ENCODE measurements at regions not wholly inside any gene's neighbourhood (a gene's known extent, or its start where the extent isn't known, plus 50 kb on each side); places are given as distances from the start of the nearest gene placed in this dataset.

DNA sequence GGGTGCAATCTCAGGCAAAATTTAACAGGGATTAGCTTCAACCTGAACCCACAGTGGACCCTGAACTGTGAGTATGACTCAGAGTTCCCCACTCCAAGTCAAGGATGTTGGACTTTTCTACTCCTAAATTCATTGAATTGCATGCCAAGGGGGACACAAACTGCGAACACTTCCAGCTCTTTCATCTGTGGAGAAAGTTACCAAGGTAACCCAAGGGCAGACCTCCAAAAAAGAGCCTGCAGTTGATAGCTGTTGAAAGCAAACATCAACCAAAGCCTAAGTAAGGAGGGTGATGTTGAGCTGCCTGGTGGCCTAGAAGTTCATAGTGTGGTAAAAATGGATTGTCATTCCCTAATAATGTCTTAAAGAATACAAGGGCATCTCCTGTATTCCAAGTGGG lies 1242.9 kb downstream of the C4orf33 start:
- DNase-seq: no peak

DNA sequence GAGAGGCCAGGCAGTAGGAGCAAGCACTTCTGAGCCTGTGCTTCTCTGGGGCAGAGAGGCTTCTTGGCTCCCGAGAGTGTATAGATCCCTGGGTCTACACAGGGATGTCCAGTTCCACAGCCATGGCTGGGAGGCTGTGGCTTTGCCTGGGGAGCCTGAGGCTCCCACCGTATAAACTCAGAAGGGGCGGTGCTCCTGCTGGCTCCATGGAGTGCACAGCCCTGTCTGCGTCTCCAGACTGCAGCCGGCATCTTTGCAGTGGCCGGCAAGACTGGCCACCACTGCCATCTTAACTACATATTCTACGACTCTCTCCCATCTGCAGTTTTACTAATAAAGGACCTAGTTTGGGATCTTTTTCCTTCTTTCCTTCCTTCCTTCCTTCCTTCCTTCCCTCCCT lies 1253.8 kb downstream of the C4orf33 start:
- DNase-seq: no peak

DNA sequence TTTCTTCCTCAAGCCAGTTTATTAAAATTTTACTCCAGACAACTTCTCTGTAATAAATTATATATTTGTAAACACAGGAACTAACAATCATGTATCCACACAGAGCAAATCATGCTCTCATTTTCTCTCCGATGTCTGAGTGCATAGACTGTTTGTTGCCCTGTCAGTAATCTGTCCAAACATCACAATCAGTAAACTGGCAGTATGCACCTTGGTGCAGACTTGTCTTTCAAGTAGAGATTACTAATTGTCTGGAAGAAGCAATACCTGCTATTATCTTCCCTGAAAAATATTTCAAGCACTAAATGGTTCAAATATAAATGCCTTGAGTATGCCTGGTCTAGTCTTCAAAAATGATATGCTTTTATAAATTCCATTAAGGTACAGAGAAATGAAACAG lies 1260.9 kb downstream of the C4orf33 start:
- DNase-seq: no peak

DNA sequence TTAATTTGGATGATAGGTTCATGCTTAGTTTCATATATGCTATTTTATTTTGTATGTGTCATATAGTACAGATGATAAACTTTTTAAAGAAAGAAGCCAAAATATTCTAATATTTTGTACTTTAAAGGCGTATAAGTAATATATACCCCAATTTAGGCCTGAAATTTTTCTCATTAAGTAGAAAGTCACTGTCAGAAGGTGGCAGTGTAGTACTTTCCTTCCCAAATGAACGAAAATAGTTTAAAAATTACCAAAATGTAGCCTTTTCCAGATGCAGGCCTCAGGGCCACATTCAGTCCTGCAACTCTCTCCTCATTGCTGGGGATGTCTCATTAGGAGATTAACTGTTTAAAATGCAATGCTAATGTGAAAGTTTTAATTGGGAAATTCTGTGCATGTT lies 1263.6 kb downstream of the C4orf33 start:
- no peak for DNase-seq

DNA sequence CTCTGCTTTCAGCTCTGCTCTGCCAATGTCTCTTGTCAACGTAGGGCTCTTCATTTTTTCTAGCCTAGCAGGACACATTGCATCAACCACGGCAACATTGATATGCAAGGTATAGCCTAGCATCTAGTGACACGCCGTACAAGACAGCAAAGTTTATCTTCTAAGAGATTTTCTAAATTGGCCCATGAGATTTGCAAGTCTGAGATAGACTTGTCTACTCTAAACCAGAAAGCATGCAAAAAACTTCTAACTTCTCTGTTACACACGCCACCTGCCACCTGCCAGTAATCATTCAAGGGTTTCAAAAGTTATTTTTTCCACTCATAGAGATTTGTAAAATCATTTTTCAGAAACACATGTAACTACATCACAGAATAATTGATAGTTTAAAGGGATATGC lies 1265.7 kb downstream of the C4orf33 start:
- no peak for DNase-seq

DNA sequence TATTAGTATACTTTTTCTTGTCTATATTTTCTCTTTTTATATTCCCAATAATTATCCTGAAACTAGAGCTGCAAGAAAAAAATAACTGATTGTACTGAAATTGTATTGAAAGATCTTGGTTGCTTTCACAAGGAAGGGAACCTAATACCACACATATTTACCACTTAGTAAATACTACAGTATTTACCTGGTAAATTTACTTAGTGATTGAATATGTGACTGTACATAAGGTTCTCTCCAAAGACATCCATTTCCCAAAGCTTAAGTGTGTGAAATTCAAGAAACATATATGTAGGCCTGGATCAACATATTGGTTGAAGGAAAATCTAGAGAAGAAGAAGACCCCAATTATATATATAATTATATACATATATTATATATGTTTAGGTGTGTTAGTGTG lies 1272.7 kb downstream of the C4orf33 start:
- no peak for DNase-seq

DNA sequence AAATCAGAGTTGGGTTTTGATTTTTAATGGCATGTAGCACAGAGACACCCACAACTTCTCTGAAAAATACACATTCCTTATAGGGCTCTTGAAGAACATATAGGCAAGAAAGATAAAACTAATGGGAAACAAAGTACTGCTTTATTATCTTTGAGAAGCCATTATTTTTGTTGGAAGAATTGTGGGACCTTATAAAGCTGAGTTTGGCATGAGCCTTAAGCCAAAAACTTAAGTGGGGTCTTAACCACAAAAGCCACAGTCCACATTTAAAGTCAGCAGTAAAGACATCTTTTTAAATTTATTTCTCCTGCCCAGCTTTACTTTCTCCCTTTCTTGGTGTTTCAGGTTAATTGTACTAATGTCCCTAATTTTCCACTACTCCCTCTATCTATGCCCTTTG lies 1297.3 kb downstream of the C4orf33 start:
- no peak for DNase-seq

DNA sequence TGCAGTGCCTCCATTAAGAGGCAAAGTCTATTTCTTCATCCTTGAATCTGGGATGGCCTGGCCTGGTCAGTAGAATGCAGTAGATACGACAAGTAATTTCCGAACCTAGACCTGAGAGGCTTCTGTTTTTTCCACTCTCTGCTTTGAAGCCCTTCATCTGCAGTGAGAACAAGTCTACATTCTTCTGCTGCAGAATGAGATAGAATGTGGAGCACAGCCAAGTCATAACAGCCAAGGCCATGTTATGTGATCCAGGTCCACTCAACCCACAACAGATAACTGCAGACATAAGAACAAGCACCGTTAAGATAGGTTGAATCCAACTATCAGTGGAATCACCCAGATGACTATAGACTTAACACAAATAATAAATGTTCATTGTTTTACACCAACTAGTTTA lies 1297.7 kb downstream of the C4orf33 start:
- DNase-seq: no peak

DNA sequence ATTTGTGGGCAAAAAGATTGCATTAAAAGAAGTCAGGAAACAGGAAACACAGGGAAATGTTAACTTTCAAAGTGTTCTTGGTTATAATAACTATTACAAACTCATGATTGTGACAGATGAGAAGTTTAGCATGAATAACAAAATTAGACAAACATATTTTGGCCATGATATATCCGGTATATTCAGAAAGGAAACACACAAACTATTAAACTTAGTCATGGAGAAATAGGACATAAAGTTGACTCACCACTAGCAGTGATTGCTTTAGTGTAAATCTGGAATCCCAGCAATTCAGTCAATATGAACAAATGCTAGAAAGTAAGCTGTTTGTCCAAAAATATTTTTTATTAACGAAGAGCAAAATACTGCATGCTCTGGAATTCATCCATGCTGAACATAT lies 1299.9 kb downstream of the C4orf33 start:
- DNase-seq: no peak

DNA sequence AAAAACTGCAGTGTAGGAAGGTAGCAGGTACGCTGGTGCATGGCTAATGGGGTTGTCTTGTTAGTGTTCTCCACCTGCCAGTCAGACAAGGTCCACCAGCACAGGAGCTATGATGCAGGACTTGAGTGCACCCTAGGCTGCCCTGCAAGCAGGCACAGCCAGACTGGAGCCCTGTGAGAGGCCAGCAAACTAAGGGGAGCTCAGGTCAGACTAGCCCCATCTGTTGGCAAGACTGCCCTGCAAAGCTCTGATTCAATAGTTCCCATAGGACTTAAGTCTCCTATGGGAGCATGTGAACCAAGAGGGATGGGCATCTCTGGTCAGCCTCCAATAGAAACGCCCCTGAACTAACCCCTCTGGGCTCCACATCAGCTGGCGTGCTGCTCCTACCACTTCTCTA lies 1307.3 kb downstream of the C4orf33 start:
- no peak for DNase-seq

DNA sequence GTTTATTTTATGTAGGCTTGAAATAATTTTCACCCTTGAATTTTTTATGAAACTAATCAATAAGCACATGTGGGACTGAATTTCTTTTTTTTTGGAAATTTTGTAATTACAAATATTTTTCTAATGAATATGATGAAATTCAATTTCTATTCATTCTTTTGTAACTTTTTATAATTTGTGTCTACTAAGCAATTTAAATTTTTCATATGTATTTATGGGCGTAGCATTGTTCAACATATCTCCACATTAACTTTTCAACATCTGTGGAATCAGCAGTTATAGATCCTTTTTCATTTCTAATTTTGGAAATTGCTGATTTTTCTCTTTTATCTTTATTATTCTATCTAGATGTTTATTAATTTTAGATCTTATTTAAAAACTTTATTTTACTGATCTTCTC lies 1320.3 kb downstream of the C4orf33 start:
- DNase-seq: no peak

DNA sequence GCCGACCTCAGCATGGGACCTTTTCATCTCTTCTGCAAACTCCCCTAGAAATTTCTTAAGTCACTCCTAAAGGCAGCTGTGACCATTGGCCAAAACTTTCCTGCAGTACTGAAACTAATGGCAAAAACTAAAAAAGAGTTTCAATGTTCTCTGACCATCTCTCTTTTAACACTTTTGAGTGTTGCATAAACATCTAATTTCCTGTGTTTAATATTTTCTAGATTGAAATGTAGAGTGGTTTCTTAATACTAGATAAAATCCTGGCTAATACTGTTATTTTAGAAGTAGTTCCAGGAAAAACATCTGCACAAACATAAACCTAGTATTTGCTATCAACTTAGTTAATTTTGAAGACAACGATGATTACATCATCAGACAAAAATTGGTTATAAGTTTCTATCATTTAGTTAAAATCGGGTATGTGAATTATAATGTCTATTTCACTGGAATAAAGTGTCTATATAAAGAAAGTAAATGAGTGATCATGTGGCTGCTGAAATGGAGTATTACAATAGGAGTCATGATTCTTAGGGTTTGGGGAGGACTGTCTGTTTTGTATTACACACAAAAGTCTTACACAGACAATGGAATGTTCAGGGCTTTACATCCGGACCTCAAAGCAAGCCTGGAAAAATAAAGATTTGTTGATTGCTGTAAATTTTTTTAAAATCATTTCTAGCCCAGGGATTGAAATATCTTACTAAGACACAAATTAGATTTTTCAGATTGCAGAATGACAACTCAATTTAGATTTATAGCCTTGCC lies 1323.4 kb downstream of the C4orf33 start:
- DNase-seq: no peak

DNA sequence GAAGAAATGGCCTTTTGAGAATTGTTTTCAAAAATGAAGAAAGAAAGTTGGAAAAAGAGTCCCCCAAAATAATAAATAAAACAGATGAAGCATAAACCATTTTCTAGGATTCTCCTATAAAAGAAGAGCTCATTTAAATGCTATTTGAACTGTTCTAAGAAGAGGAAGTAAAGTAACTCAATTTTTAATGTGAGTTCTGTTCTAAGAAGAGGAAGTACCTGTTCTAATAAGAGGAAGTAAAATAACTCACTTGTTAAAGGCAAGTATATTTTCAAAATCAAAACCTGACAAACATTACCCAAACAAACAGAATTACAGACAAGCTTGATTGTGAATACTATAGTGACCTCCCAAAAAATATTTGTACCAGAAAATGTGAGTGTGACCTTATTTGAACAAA lies 1326.3 kb downstream of the C4orf33 start:
- no peak for DNase-seq

DNA sequence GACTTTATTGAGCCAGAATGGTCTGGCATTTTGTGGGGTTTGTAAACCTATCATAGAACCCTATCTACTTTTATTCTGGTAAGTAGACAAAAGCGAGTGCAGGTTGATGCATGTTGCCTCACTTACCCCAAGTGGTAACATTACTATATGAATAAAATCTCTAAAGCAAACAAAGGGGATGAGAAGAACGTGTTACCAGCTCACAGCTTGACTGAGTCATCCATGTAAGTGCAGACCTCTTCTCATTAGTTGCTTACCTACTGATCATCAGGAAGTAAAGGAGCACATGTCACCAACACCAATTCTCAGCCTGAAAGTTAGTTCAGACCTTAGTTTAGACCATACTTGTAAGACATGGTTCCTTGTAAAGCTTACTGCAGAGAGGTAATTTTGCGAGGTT lies 1328.3 kb downstream of the C4orf33 start:
- DNase-seq: no peak

DNA sequence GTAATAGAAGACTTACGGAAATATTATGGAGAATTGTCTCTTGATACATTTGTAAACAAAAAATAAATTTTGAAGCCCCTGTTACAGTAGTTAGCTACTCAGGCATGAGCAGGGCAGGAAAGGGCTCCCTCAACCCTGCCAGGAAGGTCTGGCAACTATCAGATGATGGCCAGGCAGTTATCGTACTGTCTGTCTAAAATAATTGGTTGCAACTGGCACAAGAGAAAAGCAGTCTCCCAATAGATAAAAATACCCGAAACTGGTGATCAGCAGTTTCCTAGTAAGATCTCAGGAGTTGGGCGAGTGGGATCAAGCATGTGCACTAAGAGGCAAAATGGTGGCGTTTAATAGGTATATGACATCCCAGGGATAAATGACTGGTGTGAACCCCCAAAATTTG lies 1336.3 kb downstream of the C4orf33 start:
- DNase-seq: no peak

DNA sequence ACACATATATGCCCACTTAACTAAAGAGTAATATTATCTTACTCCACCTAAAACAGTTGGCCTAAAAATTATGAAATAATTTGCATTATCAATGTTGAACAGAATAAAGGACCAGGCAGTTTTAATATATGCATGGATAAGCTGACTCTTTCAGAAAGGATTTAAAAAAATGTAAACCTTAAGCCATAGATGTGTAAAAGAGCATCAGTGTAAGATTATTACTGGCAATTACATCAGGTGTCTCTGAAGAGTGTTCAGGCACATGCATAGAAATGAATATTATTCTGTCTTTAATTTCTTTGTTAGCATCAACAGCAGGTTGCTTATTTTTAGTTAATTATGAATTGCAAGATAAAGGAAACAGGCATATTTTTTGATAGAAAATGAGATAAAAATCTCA lies 1353.8 kb downstream of the C4orf33 start:
- no peak for DNase-seq

DNA sequence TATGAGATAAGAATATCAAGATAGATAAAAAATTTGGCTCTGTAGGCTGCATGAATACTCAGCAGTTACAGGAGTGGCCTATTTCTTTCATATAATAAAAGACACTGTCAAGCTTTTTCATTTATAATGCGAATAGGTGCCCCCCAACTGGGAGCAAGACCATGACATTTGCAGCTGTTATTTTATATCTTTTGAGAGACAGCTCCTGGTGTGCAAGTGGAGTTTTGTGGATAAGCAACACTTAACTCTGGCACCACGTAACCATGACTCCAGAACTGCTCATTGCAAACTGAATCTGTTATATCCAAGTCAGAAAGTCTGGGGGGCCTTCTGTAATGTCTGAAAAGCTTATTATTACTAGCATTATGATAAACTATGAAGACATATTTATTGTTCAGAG lies 1372.4 kb downstream of the C4orf33 start:
- DNase-seq: no peak

DNA sequence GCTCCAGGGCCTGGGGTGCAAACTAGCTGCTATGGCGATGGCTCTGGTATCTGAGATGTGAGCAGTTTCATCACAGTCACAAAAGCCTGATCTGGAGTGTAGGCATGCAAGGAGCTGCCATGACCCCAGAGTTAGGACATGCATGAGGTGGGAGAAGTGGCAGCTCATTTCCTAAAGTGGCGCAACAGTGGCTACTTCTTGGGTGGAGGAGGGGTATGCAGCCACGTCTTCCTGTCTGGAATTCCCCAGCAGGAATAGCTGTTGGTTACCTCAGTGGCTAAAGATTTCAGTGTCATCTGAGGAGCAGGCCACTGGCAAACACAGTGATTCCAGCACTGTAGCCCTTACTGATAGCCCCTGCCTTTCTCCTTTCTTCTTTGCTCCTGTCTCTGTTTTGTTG lies 1382.5 kb downstream of the C4orf33 start:
- DNase-seq: no peak

DNA sequence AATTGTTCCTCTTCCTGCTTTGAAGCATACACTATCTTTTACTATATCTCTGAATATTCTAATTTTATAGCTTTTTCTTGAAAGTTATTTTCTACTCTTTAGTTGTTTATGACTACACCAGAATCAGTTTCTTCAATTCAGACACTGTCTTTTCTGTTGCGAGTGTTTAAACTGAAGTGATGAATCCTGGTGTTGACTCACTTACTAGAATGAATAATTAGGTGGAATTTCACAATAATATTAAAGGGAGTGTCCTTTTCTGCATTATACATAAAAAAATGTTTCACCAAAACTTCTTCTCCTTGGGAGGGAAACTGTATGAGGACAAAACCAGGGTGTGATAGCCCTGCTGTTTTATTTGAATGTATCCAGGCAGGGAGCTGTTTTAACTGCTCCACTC lies 1383.1 kb downstream of the C4orf33 start:
- DNase-seq: no peak

DNA sequence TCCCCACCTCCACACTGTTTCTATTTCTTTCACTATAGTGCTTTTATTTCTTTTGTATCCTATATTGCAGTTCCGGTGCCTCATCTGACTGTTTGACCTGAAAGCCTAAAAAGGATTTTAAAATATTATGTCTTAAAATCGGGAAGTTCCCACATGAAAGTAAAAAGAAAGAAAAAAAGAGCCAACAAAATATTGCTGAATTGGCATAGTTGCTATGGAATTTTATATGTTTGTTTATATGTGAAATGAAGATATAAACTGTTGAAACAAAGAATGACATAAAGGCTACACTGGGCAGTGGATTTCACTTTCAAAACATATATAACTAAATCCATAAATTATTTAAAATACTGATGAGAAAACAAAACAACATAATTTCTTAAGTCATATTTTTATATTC lies 1383.7 kb downstream of the C4orf33 start:
- DNase-seq: no peak

DNA sequence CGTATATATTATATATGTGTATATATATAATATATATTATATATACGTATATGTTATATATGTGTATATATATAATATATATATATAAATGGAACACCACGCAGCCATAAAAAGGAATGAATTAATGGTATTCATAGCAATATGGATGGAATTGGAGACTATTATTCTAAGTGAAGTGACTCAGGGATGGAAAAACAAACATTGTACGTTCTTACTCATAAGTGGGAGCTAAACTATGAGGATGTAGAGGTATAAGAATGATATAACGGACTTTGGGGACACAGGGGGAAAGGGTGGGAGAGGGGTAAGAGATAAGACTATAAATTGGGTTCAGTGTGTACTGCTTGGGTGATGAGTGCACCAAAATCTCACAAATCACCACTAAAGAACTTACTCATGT lies 1388.9 kb downstream of the C4orf33 start:
- DNase-seq: no peak

DNA sequence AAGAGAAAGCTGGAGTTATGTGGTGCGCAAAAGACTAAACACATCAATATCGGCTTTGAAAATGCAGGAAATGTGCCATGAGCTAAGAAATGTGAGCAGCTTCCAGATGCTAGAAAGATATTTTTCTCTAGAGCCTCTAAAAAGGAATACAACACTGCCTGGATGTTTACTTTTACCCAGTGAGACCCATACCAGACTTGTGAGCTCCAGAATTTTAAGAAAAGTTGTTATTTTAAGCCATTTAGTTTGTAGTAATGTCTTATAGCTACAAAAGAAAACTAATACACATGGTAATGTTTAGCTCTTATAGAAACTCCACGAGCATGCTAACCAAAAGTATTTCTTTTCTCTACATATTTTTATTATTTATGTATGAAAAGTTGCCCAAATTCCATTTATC lies 1389.4 kb downstream of the C4orf33 start:
- DNase-seq: no peak

DNA sequence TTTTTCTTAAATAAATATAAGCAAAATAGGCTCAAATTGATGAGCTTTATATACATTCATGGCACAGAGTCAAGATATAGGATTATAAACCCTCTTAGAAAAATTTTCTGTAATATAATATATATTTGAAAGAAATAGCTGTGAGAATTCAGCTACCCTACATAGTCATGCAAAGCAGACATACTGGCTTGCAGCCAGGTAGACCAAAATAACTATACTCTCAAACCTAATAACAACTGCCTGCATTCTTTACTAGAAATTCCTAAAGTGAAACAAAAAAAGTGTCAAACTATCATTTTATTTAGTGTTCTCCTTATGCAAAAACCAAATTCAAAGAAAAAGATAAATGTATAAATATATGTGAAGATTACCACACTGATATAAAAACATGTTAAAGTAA lies 1390.2 kb downstream of the C4orf33 start:
- DNase-seq: no peak

DNA sequence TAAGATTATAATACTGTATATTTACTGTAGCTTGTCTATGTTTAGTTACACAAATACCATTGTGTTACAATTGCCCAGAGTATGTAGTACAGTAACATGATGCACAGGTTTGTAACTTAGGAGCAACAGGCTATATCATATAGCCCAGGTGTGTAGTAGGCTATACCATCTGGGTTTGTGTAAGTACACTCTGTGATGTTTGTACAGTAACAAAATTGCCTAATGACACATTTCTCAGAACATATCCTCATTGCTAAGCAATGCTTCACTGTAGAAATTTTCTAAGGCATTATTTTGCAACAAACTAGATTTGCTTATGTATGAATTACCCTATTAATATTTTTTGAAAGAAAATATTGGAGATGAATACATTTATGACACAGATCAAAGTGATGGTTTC lies 1390.9 kb downstream of the C4orf33 start:
- no peak for DNase-seq

DNA sequence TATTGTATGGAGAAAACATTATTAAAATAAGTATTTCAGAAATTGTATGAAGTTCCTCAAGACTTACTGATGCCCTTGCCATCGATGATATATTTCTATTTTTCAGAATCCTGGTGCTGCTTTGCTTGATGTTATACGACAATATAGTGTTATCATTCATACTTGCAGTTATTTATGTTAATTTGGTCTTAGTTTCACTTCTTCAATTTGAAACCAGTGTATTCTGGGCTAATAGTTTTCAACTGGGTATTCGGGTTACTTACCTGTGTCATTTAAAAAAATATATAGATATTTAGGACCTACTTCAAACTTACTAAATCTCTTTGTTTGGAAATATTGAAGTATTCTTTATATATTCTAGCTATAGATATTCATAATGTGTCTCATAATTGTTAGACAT lies 1414.7 kb downstream of the C4orf33 start:
- no peak for DNase-seq
